ENCODE measurements at regions not wholly inside any gene's neighbourhood (a gene's known extent, or its start where the extent isn't known, plus 50 kb on each side); places are given as distances from the start of the nearest gene placed in this dataset.

- no peak for TF ChIP-seq POLR2AphosphoS5 (IDR thresholded peaks at IDR 0.05; ENCODE audit: low read depth, low read length)
- no peak for TF ChIP-seq TAF1 (IDR thresholded peaks at IDR 0.05; ENCODE audit: borderline replicate concordance, insufficient read depth, low read length)
- no peak for TF ChIP-seq REST (IDR thresholded peaks at IDR 0.05; ENCODE audit: insufficient read depth in 1 of 2, low read depth in 2 of 2, low read length in 2 of 2)
- TF ChIP-seq SIN3A (IDR thresholded peaks at IDR 0.05; ENCODE audit: borderline replicate concordance, insufficient read depth, low read length) = no peak
- TF ChIP-seq FOXP2 (optimal IDR thresholded peaks at IDR 0.05; ENCODE audit: borderline replicate concordance, extremely low read depth, extremely low read length, insufficient read depth) = no peak
These were observed 202.3 kb upstream of the B3GALT2 start for GRCh38 chr1:193388683-193389082.

GRCh38 chr1:193388165-193388564 lies 201.8 kb upstream of the B3GALT2 start:
- no peak for TF ChIP-seq POLR2AphosphoS5 (IDR thresholded peaks at IDR 0.05; ENCODE audit: low read depth, low read length)
- TF ChIP-seq TAF1 (IDR thresholded peaks at IDR 0.05; ENCODE audit: borderline replicate concordance, insufficient read depth, low read length) = no peak
- no peak for TF ChIP-seq SIN3A (IDR thresholded peaks at IDR 0.05; ENCODE audit: borderline replicate concordance, insufficient read depth, low read length)
- TF ChIP-seq REST (IDR thresholded peaks at IDR 0.05; ENCODE audit: insufficient read depth in 1 of 2, low read depth in 2 of 2, low read length in 2 of 2) = no peak
- no peak for TF ChIP-seq FOXP2 (optimal IDR thresholded peaks at IDR 0.05; ENCODE audit: borderline replicate concordance, extremely low read depth, extremely low read length, insufficient read depth)

GRCh38 chr1:193387406-193387805 lies 201.0 kb upstream of the B3GALT2 start:
- TF ChIP-seq REST (IDR thresholded peaks at IDR 0.05; ENCODE audit: insufficient read depth in 1 of 2, low read depth in 2 of 2, low read length in 2 of 2) (no peak), POLR2AphosphoS5 (IDR thresholded peaks at IDR 0.05; ENCODE audit: low read depth, low read length) (no peak), TAF1 (IDR thresholded peaks at IDR 0.05; ENCODE audit: borderline replicate concordance, insufficient read depth, low read length) (no peak), FOXP2 (optimal IDR thresholded peaks at IDR 0.05; ENCODE audit: borderline replicate concordance, extremely low read depth, extremely low read length, insufficient read depth) (no peak), SIN3A (IDR thresholded peaks at IDR 0.05; ENCODE audit: borderline replicate concordance, insufficient read depth, low read length) (no peak)

GRCh38 chr1:193377472-193377871 lies 191.1 kb upstream of the B3GALT2 start:
- TF ChIP-seq TAF1 (IDR thresholded peaks at IDR 0.05; ENCODE audit: borderline replicate concordance, insufficient read depth, low read length) (no peak), SIN3A (IDR thresholded peaks at IDR 0.05; ENCODE audit: borderline replicate concordance, insufficient read depth, low read length) (no peak), FOXP2 (optimal IDR thresholded peaks at IDR 0.05; ENCODE audit: borderline replicate concordance, extremely low read depth, extremely low read length, insufficient read depth) (no peak), REST (IDR thresholded peaks at IDR 0.05; ENCODE audit: insufficient read depth in 1 of 2, low read depth in 2 of 2, low read length in 2 of 2) (no peak), POLR2AphosphoS5 (IDR thresholded peaks at IDR 0.05; ENCODE audit: low read depth, low read length) (no peak)

- no peak for TF ChIP-seq TAF1 (IDR thresholded peaks at IDR 0.05; ENCODE audit: borderline replicate concordance, insufficient read depth, low read length)
These were observed 186.1 kb upstream of the B3GALT2 start for GRCh38 chr1:193372553-193372952.
